Transverse colon (tissue), 4 donors: ENCODE measurements at regions not wholly inside any gene's neighbourhood (a gene's known extent, or its start where the extent isn't known, plus 50 kb on each side); places are given as distances from the start of the nearest gene placed in this dataset.

Source experiments
- DNase-seq: peaks from one replicate; pipeline ENCODE4 v3.0.0-alpha.2; 2019
- H3K27ac ChIP-seq, 4 donors: fragments of 200-600 bp; sonication (generic); 2 replicates each; pipeline ENCODE4 v1.5.1; 2016 to 2018; ENCODE audit warnings: inconsistent platforms in 4 of 4
- H3K27me3 ChIP-seq: fragments of 200-600 bp; sonication (generic); 2 replicates; pipeline ENCODE4 v1.5.1; 2017; ENCODE audit warnings: inconsistent platforms
- H3K36me3 ChIP-seq, 4 donors: fragments of 200-600 bp; sonication (generic); 2 replicates each; pipeline ENCODE4 v1.5.1; 2017 to 2019; ENCODE audit warnings: inconsistent platforms in 4 of 4
- H3K4me1 ChIP-seq, 4 donors: fragments of 200-600 bp; sonication (generic); 2 replicates each; pipeline ENCODE4 v1.5.1; 2017 to 2020; ENCODE audit warnings: inconsistent platforms in 4 of 4
- H3K4me3 ChIP-seq, 4 donors: fragments of 200-600 bp; sonication (generic); 1 replicate in 1 of 4; 2 replicates in 3 of 4; pipeline versions ENCODE4 v1.5.1 to v1.6.1; 2017 to 2019; ENCODE audit warnings: inconsistent platforms in 4 of 4
- H3K9me3 ChIP-seq, 2 donors: fragments of 200-600 bp; sonication (generic); 2 replicates each; pipeline ENCODE4 v1.5.1; 2017 to 2019; ENCODE audit warnings: inconsistent platforms in 2 of 2
- EP300 ChIP-seq: sonication (generic); formaldehyde crosslinking; IDR thresholded peaks from one replicate; pipeline ENCODE4 v1.6.1; 2017; ENCODE audit warnings: antibody characterized with exemption, low read depth
- POLR2A ChIP-seq: fragments of 450-650 bp; IDR thresholded peaks from one replicate; pipeline ENCODE4 v1.6.1; 2016; ENCODE audit warnings: antibody characterized with exemption, mild to moderate bottlenecking, moderate library complexity
- POLR2AphosphoS5 ChIP-seq, 3 donors: sonication (generic); formaldehyde crosslinking; IDR thresholded peaks; one replicate each; pipeline ENCODE4 v1.6.1; 2016; ENCODE audit warnings: antibody characterized with exemption in 3 of 3
- WGBS, 2 donors: methylation state at CpG; one replicate each; pipeline ENCODE4 v1.1.5; 2018; ENCODE audit warnings: low coverage in 1 of 2; 5-methylcytosine and 5-hydroxymethylcytosine counted together
- in situ Hi-C, 4 donors: fragments of 200-750 bp; cut with MboI; loops; one replicate each; pipeline versions ENCODE4 v1.15.0 to v1.15.1; 2017; ENCODE audit warnings: low sequenced_read_pairs in 3 of 4, low pct_ligation_motif_present in 1 of 4, low pct_unique_long_range_greater_than_20kb in 1 of 4
- intact Hi-C: fragments of 100-400 bp; cut with DNase I; formaldehyde crosslinking; loops from one replicate; pipeline ENCODE4 v1.15.1; 2023; ENCODE audit warnings: low total_unique reads
- TF ChIP-seq, protein P1 (sequence below), 5 experiments: fragments of 200-600 bp in 3 of 5; fragments of 450-650 bp in 2 of 5; sonication (generic) in 3 of 5; IDR thresholded peaks; 1 replicate in 2 of 5; 2 replicates in 3 of 5; pipeline ENCODE4 v1.5.1; 2016 to 2017; ENCODE audit warnings: antibody characterized with exemption in 5 of 5, inconsistent platforms in 3 of 5, mild to moderate bottlenecking in 2 of 5, moderate library complexity in 1 of 5

DNA sequence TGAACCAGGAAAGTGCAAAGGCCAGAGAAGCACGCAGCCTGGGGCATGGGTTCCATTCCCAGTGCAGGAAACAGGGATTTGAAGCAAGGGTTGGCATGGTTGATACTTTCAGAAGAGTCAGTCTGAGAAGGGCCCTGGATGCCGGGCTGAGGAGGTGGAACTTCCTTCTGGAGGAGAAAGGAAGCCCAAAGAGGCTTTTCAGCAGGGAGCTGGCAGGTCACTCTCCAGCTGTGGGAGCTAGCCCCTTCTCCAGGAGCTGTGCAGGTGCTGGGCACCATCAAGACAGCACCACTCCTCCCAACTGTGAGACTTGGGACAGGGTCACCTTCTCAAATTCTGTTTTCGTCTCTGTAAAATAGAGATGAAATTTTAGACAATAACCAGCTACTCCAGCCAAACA lies 169.8 kb downstream of the ZNF248 start:
- Histone ChIP-seq H3K4me3 (no peak overlapping the region), H3K27ac (no peak overlapping the region), H3K36me3 (no peaks in the 10 kb centered on the region), H3K4me1 (no peaks in the 10 kb centered on the region), H3K27me3 (no peaks in the 10 kb centered on the region), H3K9me3 (peaks cover 0 to 8% of the 10 kb centered on the region in 2 donors)
- intact Hi-C loops, result no loop called here
- no peak for DNase-seq
- 44 to 72% methylated on average over 1 to 3 of the region's 3 CpGs for WGBS, 2 donors
- in situ Hi-C loops, result no loop called here
- TF ChIP-seq POLR2A (no peak), EP300 (no peak), POLR2AphosphoS5 (IDR thresholded peaks at IDR 0.05) (no peak)
- TF ChIP-seq, protein P1, sequence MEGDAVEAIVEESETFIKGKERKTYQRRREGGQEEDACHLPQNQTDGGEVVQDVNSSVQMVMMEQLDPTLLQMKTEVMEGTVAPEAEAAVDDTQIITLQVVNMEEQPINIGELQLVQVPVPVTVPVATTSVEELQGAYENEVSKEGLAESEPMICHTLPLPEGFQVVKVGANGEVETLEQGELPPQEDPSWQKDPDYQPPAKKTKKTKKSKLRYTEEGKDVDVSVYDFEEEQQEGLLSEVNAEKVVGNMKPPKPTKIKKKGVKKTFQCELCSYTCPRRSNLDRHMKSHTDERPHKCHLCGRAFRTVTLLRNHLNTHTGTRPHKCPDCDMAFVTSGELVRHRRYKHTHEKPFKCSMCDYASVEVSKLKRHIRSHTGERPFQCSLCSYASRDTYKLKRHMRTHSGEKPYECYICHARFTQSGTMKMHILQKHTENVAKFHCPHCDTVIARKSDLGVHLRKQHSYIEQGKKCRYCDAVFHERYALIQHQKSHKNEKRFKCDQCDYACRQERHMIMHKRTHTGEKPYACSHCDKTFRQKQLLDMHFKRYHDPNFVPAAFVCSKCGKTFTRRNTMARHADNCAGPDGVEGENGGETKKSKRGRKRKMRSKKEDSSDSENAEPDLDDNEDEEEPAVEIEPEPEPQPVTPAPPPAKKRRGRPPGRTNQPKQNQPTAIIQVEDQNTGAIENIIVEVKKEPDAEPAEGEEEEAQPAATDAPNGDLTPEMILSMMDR (IDR thresholded peaks at IDR 0.05), result no peak

- WGBS, 2 donors, result 46 to 77% methylated on average over 3 to 13 of the region's 14 CpGs
- intact Hi-C loops, result no loop called here
- no peak for DNase-seq
- H3K4me1 ChIP-seq, result no peaks in the 10 kb centered on the region
- no peaks in the 10 kb centered on the region for H3K36me3 ChIP-seq
- H3K9me3 ChIP-seq, result peaks cover 0 to 8% of the 10 kb centered on the region in 2 donors
- H3K4me3 ChIP-seq, result no peak overlapping the region
- H3K27ac ChIP-seq, result no peak overlapping the region
- no peaks in the 10 kb centered on the region for H3K27me3 ChIP-seq
- TF ChIP-seq, protein P1 (IDR thresholded peaks at IDR 0.05), result no peak
- TF ChIP-seq EP300 (no peak), POLR2AphosphoS5 (IDR thresholded peaks at IDR 0.05) (no peak), POLR2A (no peak)
- in situ Hi-C loops, result no loop called here
Measured at GRCh38 chr10:37685741-37686683, 171.4 kb downstream of the ZNF248 start.

- in situ Hi-C loops (no loop called here), intact Hi-C loops (no loop called here)
- 57 to 80% methylated on average over 1 to 8 of the region's 8 CpGs for WGBS, 2 donors
- H3K27me3 ChIP-seq, result no peaks in the 10 kb centered on the region
- H3K4me3 ChIP-seq, result no peak overlapping the region
- H3K9me3 ChIP-seq, result peaks cover 0 to 3% of the 10 kb centered on the region in 2 donors
- TF ChIP-seq POLR2A (no peak), POLR2AphosphoS5 (IDR thresholded peaks at IDR 0.05) (no peak), EP300 (no peak)
- TF ChIP-seq, protein P1 (IDR thresholded peaks at IDR 0.05), result no peak
- no peak for DNase-seq
- H3K4me1 ChIP-seq, result no peaks in the 10 kb centered on the region
- H3K36me3 ChIP-seq, result no peaks in the 10 kb centered on the region
- no peak overlapping the region for H3K27ac ChIP-seq
Measured at GRCh38 chr10:37684765-37685164, 172.6 kb downstream of the ZNF248 start.

DNA sequence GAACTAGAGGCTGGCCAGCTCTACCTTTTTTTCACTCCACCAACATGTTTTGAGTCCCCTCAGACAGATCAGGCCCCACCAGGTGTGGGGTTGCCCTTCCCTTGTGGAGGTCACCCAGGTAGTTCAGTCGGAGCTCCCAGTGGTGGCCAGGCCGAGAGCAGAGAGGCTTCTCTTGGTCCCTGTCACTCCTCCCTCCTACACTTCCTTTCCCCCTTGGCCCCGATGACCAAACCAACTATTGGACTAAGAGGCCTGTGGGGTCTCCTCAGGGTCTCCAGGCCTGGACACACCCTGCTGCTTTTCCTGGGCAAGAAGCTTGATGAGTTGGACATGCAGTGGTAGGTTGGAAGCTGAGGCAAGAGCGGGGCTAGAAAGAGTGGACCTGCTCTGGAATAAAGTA lies 174.8 kb downstream of the ZNF248 start:
- 89% methylated on average over 4 of the region's 4 CpGs; no CpG with 5 or more reads in 1 of the 2 donors for WGBS, 2 donors
- no peak overlapping the region for H3K27ac ChIP-seq
- DNase-seq, result no peak
- no peaks in the 10 kb centered on the region for H3K27me3 ChIP-seq
- intact Hi-C loops, result no loop called here
- in situ Hi-C loops, result no loop called here
- H3K36me3 ChIP-seq, result no peaks in the 10 kb centered on the region
- TF ChIP-seq POLR2A, result no peak
- TF ChIP-seq, protein P1 (IDR thresholded peaks at IDR 0.05), result no peak
- no peak for TF ChIP-seq POLR2AphosphoS5 (IDR thresholded peaks at IDR 0.05)
- TF ChIP-seq EP300, result no peak
- H3K9me3 ChIP-seq, result no peaks in the 10 kb centered on the region
- no peaks in the 10 kb centered on the region for H3K4me1 ChIP-seq
- no peak overlapping the region for H3K4me3 ChIP-seq
